A549 (cell line): ENCODE measurements at regions not wholly inside any gene's neighbourhood (a gene's known extent, or its start where the extent isn't known, plus 50 kb on each side); places are given as distances from the start of the nearest gene placed in this dataset.

ENCODE experiments used
- ATAC-seq, 2 experiments: fragments of 200-7000 bp in 1 of 2; fragments of >200 bp in 1 of 2; cut with Nextera tagmentation in 1 of 2; cut with Tn5 transposase in 1 of 2; 3 replicates each; pipeline versions ENCODE4 v1.8.0 to v1.9.1; 2018 to 2020; ENCODE audit warnings: mild to moderate bottlenecking in 1 of 2, moderate library complexity in 1 of 2
- CTCF ChIA-PET: fragments of 300-600 bp; sonication (Branson Sonifier 250); formaldehyde crosslinking; extraction: SDS; loops from one replicate; lab custom pipeline; 2021; ENCODE audit warnings: antibody characterized with exemption, inconsistent platforms; lab: Yijun Ruan, JAX
- POLR2A ChIA-PET: fragments of 350-600 bp; formaldehyde crosslinking; extraction: SDS; loops from one replicate; lab custom pipeline; 2021; ENCODE audit warnings: antibody characterized with exemption, inconsistent platforms; lab: Yijun Ruan, JAX
- DNase-seq, 2 experiments: peaks; one replicate each; pipeline versions ENCODE4 v3.0.0 to v3.0.0-alpha.2; 2011 to 2016; ENCODE audit warnings: low read depth in 1 of 2, low spot score in 1 of 2
- FAIRE-seq: peaks from 2 replicates; lab custom pipeline; 2011; peaks lifted over from hg19 to GRCh38; lab: Jason Lieb, UNC
- H3K27ac ChIP-seq, 2 experiments: fragments of >200 bp; sonication (Bioruptor Twin); formaldehyde crosslinking; 3 replicates each; pipeline ENCODE4 v1.5.1; 2016 to 2017
- H3K4me1 ChIP-seq: fragments of >200 bp; sonication (Bioruptor Twin); formaldehyde crosslinking; 3 replicates; pipeline ENCODE4 v1.6.1; 2016
- H3K4me2 ChIP-seq: fragments of >200 bp; sonication (Bioruptor Twin); formaldehyde crosslinking; 3 replicates; pipeline ENCODE4 v1.6.1; 2016
- H3K4me3 ChIP-seq: fragments of >200 bp; sonication (Bioruptor Twin); formaldehyde crosslinking; 3 replicates; pipeline ENCODE4 v1.5.1; 2016
- H3K9me3 ChIP-seq: fragments of >200 bp; sonication (Bioruptor Twin); formaldehyde crosslinking; 3 replicates; pipeline ENCODE4 v1.6.1; 2016
- BHLHE40 ChIP-seq: IDR thresholded peaks from 2 replicates; pipeline ENCODE4 v1.6.1; 2012; ENCODE audit warnings: low read depth, low read length, inconsistent platforms
- CHD2 ChIP-seq: fragments of 150-350 bp; IDR thresholded peaks from 2 replicates; pipeline ENCODE4 v1.6.1; 2014; ENCODE audit warnings: low read length; ENCODE audit not compliant: partially characterized antibody
- EHMT2 ChIP-seq: fragments of 200-600 bp; sonication (generic); IDR thresholded peaks from 2 replicates; pipeline ENCODE4 v1.6.1; 2016; ENCODE audit warnings: antibody characterized with exemption, low read depth, mild to moderate bottlenecking, moderate library complexity
- EP300 ChIP-seq, 2 experiments: fragments of >200 bp; sonication (Bioruptor Twin); formaldehyde crosslinking; IDR thresholded peaks; 2 replicates in 1 of 2; 3 replicates in 1 of 2; pipeline ENCODE4 v1.6.1; 2016 to 2017
- ESRRA ChIP-seq: fragments of 150-350 bp; IDR thresholded peaks from 2 replicates; pipeline ENCODE4 v1.6.1; 2014; ENCODE audit warnings: mild to moderate bottlenecking, low read length, borderline replicate concordance
- FOSB ChIP-seq: fragments of 250-450 bp; sonication (Bioruptor Pico); IDR thresholded peaks from 2 replicates; pipeline ENCODE4 v1.5.0; 2020; ENCODE audit warnings: mild to moderate bottlenecking, moderate library complexity
- FOSL2 ChIP-seq, 2 experiments: fragments of 450-650 bp in 1 of 2; fragments of >200 bp in 1 of 2; sonication (Bioruptor Twin) in 1 of 2; formaldehyde crosslinking; IDR thresholded peaks; 2 replicates each; pipeline versions ENCODE4 v1.5.0 to v1.6.1; 2016 to 2020; ENCODE audit warnings: mild to moderate bottlenecking in 1 of 2, moderate library complexity in 1 of 2
- FOXS1 ChIP-seq: fragments of 250-450 bp; sonication (Bioruptor Pico); IDR thresholded peaks from 2 replicates; pipeline ENCODE4 v1.5.0; 2020; ENCODE audit warnings: mild to moderate bottlenecking, moderate library complexity
- GATA3 ChIP-seq: IDR thresholded peaks from 2 replicates; pipeline ENCODE4 v1.6.1; 2012; ENCODE audit warnings: borderline replicate concordance
- HEYL ChIP-seq: fragments of 250-450 bp; sonication (Bioruptor Pico); IDR thresholded peaks from 2 replicates; pipeline ENCODE4 v1.8.0; 2021; ENCODE audit warnings: mild to moderate bottlenecking, moderate library complexity
- JUNB ChIP-seq: fragments of >200 bp; sonication (Bioruptor Twin); formaldehyde crosslinking; IDR thresholded peaks from 2 replicates; pipeline ENCODE4 v1.6.1; 2016
- KDM1A ChIP-seq: fragments of 200-600 bp; sonication (generic); IDR thresholded peaks from 2 replicates; pipeline ENCODE4 v1.6.1; 2016; ENCODE audit warnings: low read depth, mild to moderate bottlenecking
- NFE2L2 ChIP-seq: fragments of 150-350 bp; conservative IDR thresholded peaks from 2 replicates; pipeline ENCODE4 v1.6.1; 2014; ENCODE audit warnings: low read length
- PHF8 ChIP-seq: fragments of 200-600 bp; sonication (generic); IDR thresholded peaks from 2 replicates; pipeline ENCODE4 v1.6.1; 2016; ENCODE audit warnings: low read depth, mild to moderate bottlenecking, antibody characterized with exemption, moderate library complexity, borderline replicate concordance
- POLR2A ChIP-seq: IDR thresholded peaks from 2 replicates; pipeline ENCODE4 v1.6.1; 2012; ENCODE audit warnings: mild to moderate bottlenecking, low read length
- POLR2AphosphoS2 ChIP-seq: conservative IDR thresholded peaks from 2 replicates; pipeline ENCODE4 v1.6.1; 2012; ENCODE audit warnings: low read length, improper control_type of control experiment, inconsistent platforms
- RAD21 ChIP-seq, 2 experiments: fragments of >200 bp in 1 of 2; sonication (Bioruptor Twin) in 1 of 2; formaldehyde crosslinking in 1 of 2; IDR thresholded peaks in 1 of 2; conservative IDR thresholded peaks in 1 of 2; 2 replicates in 1 of 2; 3 replicates in 1 of 2; pipeline ENCODE4 v1.6.1; 2012 to 2018; ENCODE audit warnings: inconsistent platforms in 1 of 2
- RFX5 ChIP-seq: fragments of 450-650 bp; IDR thresholded peaks from 2 replicates; pipeline ENCODE4 v1.7.1; 2014; ENCODE audit warnings: antibody characterized with exemption, mild to moderate bottlenecking, moderate library complexity
- RNF2 ChIP-seq: fragments of 200-600 bp; sonication (generic); IDR thresholded peaks from 2 replicates; pipeline ENCODE4 v1.6.1; 2016; ENCODE audit warnings: low read depth, mild to moderate bottlenecking, antibody characterized with exemption, moderate library complexity, borderline replicate concordance
- SMC3 ChIP-seq: fragments of >200 bp; sonication (Bioruptor Twin); formaldehyde crosslinking; IDR thresholded peaks from 3 replicates; pipeline ENCODE4 v1.6.1; 2018; ENCODE audit warnings: inconsistent platforms
- TFCP2L1 ChIP-seq: fragments of 250-450 bp; sonication (Bioruptor Pico); IDR thresholded peaks from 2 replicates; pipeline ENCODE4 v1.5.0; 2021; ENCODE audit warnings: mild to moderate bottlenecking
- ZC3H11A ChIP-seq: fragments of 450-650 bp; IDR thresholded peaks from 2 replicates; pipeline ENCODE4 v1.6.1; 2014; ENCODE audit warnings: antibody characterized with exemption, mild to moderate bottlenecking
- ZNF302 ChIP-seq: fragments of 250-450 bp; sonication (Bioruptor Pico); IDR thresholded peaks from 2 replicates; pipeline ENCODE4 v1.9.0; 2021; ENCODE audit warnings: inconsistent platforms, mild to moderate bottlenecking, moderate library complexity
- WGBS: methylation state at CpG from one replicate; pipeline ENCODE4 v1.1.6; 2017; ENCODE audit errors: missing lambda C conversion rate; 5-methylcytosine and 5-hydroxymethylcytosine counted together
- TF ChIP-seq, protein P1 (sequence below): fragments of 250-450 bp; sonication (Bioruptor Pico); IDR thresholded peaks from 2 replicates; pipeline ENCODE4 v1.5.0; 2021; ENCODE audit warnings: mild to moderate bottlenecking, moderate library complexity, borderline replicate concordance
- TF ChIP-seq, protein P2 (sequence below): fragments of >200 bp; sonication (Bioruptor Twin); formaldehyde crosslinking; IDR thresholded peaks from 3 replicates; pipeline ENCODE4 v1.6.1; 2016
- TF ChIP-seq, protein P3 (sequence below): IDR thresholded peaks from 2 replicates; pipeline ENCODE4 v1.6.1; 2012
- TF ChIP-seq, protein P4 (sequence below): fragments of 250-450 bp; sonication (Bioruptor Pico); IDR thresholded peaks from 2 replicates; pipeline ENCODE4 v1.5.0; 2020; ENCODE audit warnings: low read depth, mild to moderate bottlenecking, moderate library complexity
- TF ChIP-seq, protein P5 (sequence below): IDR thresholded peaks from 2 replicates; pipeline ENCODE4 v1.6.1; 2012

DNA sequence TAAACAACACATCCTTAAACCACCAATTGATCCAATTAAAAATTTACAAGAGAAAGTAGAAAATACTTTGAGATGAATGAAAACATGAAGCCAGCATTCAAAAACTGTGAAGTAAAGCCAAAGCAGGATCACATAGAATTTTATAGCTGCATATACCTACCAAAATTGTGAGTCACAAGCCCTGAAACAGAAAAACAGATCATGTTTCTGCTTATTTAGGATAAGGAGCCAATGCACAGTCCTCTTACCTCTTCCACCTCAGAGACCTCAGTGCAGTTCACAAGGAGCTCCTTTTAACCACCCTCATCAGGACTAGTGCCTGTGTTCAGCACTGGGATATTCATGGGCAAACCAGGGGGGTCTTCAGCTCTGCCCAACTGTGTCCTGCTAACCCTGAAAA, 386.7 kb downstream of the TECRL start:
- Histone ChIP-seq H3K4me3 (no peak overlapping the region), H3K27ac (no peak overlapping the region), H3K9me3 (no peaks in the 10 kb centered on the region), H3K4me1 (no peaks in the 10 kb centered on the region), H3K4me2 (no peak overlapping the region)
- no peak for FAIRE-seq
- ChIA-PET POLR2A (no interaction called here), CTCF (no interaction called here)
- DNase-seq = no peak
- no peak for ATAC-seq
- TF ChIP-seq HEYL (CRISPR knock-in tag) (no peak), FOSB (CRISPR knock-in tag) (no peak), KDM1A (no peak), ESRRA (no peak)
- TF ChIP-seq, protein P1, sequence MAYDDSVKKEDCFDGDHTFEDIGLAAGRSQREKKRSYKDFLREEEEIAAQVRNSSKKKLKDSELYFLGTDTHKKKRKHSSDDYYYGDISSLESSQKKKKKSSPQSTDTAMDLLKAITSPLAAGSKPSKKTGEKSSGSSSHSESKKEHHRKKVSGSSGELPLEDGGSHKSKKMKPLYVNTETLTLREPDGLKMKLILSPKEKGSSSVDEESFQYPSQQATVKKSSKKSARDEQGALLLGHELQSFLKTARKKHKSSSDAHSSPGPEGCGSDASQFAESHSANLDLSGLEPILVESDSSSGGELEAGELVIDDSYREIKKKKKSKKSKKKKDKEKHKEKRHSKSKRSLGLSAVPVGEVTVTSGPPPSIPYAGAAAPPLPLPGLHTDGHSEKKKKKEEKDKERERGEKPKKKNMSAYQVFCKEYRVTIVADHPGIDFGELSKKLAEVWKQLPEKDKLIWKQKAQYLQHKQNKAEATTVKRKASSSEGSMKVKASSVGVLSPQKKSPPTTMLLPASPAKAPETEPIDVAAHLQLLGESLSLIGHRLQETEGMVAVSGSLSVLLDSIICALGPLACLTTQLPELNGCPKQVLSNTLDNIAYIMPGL (CRISPR knock-in tag) = no peak

DNA sequence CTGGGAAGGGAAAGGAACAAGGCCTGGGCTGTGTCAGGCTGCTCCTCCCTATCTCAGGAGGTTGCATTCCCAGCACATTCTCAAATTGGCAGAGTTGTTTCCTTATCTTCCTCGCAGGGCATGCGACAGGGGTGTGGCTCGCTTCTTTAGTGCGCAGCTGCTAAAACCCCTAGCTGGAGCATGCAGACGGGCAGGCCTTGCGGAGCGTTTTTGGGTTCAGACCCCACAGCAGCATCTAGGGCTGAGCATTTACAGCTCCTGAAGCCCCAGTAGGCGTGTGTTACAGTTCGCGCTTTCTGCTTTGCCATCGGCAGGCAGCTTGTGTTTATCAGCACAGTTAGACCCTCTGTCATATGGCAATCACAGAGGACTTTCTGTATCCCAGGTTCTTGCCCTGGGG, 392.4 kb downstream of the TECRL start:
- no peak overlapping the region for H3K27ac ChIP-seq
- H3K4me1 ChIP-seq = no peaks in the 10 kb centered on the region
- ChIA-PET POLR2A (no interaction called here), CTCF (no interaction called here)
- no peak overlapping the region for H3K4me3 ChIP-seq
- no peaks in the 10 kb centered on the region for H3K9me3 ChIP-seq
- no peak for FAIRE-seq
- no peak for ATAC-seq
- no peak for TF ChIP-seq BHLHE40
- no peak for TF ChIP-seq POLR2AphosphoS2
- no peak for TF ChIP-seq TFCP2L1 (CRISPR knock-in tag)
- TF ChIP-seq, protein P2, sequence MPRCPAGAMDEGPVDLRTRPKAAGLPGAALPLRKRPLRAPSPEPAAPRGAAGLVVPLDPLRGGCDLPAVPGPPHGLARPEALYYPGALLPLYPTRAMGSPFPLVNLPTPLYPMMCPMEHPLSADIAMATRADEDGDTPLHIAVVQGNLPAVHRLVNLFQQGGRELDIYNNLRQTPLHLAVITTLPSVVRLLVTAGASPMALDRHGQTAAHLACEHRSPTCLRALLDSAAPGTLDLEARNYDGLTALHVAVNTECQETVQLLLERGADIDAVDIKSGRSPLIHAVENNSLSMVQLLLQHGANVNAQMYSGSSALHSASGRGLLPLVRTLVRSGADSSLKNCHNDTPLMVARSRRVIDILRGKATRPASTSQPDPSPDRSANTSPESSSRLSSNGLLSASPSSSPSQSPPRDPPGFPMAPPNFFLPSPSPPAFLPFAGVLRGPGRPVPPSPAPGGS = no peak
- no peak for TF ChIP-seq SMC3
- TF ChIP-seq EP300 (IDR thresholded peaks at IDR 0.05) = no peak
- TF ChIP-seq, protein P3, sequence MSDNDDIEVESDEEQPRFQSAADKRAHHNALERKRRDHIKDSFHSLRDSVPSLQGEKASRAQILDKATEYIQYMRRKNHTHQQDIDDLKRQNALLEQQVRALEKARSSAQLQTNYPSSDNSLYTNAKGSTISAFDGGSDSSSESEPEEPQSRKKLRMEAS = no peak
- TF ChIP-seq, protein P4, sequence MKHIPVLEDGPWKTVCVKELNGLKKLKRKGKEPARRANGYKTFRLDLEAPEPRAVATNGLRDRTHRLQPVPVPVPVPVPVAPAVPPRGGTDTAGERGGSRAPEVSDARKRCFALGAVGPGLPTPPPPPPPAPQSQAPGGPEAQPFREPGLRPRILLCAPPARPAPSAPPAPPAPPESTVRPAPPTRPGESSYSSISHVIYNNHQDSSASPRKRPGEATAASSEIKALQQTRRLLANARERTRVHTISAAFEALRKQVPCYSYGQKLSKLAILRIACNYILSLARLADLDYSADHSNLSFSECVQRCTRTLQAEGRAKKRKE (CRISPR knock-in tag) = no peak
- TF ChIP-seq, protein P1 (CRISPR knock-in tag) = no peak
- TF ChIP-seq JUNB = no peak
- TF ChIP-seq GATA3 = no peak
- TF ChIP-seq POLR2A = no peak
- TF ChIP-seq RAD21 (conservative IDR thresholded peaks at IDR 0.05 in 1 of 2, IDR thresholded peaks at IDR 0.05 in 1 of 2) = no peak
- no peak for TF ChIP-seq RNF2
- no peak for TF ChIP-seq NFE2L2
- DNase-seq = no peak
- H3K4me2 ChIP-seq = no peak overlapping the region
- WGBS = 20% methylated on average over 1 of the region's 11 CpGs

DNA sequence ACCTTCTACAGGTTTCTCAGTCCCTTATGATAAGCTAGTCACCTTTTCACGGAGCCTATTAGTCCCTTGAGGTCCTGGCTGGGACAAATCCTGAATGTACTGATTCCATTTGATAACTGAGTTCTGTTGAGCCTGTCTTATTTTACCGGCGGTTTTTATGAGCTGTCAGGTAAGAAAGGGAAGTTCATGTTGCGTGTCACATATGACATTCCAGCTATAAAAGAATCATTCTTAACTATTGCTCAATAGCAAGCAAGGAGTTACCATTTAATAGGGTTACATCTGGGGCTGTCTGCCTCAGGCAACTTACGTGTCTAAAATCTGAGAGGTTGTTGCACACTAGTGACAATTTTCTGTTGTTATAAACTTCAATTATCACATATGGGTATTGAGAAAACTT, 394.6 kb downstream of the TECRL start:
- no peak for FAIRE-seq
- Histone ChIP-seq H3K4me1 (no peaks in the 10 kb centered on the region), H3K9me3 (no peaks in the 10 kb centered on the region), H3K4me3 (no peak overlapping the region), H3K27ac (no peak overlapping the region), H3K4me2 (no peak overlapping the region)
- WGBS = 27% methylated on average over 5 of the region's 5 CpGs
- no peak for ATAC-seq
- POLR2A ChIA-PET = no interaction called here
- CTCF ChIA-PET = interaction anchor here (0.7 kb wide), 1 partner anchor 661 kb away, joined by 3 read pairs; no protein-coding TSS in a partner anchor
- TF ChIP-seq, protein P2 = no peak
- TF ChIP-seq FOXS1 (no peak), BHLHE40 (no peak), EHMT2 (no peak), ZNF302 (CRISPR knock-in tag) (no peak), FOSL2 (IDR thresholded peaks at IDR 0.05) (no peak), FOSL2 (CRISPR knock-in tag; IDR thresholded peaks at IDR 0.05) (no peak), HEYL (CRISPR knock-in tag) (no peak), ZC3H11A (no peak), RFX5 (no peak), ESRRA (no peak), PHF8 (no peak), CHD2 (no peak)
- TF ChIP-seq, protein P5, sequence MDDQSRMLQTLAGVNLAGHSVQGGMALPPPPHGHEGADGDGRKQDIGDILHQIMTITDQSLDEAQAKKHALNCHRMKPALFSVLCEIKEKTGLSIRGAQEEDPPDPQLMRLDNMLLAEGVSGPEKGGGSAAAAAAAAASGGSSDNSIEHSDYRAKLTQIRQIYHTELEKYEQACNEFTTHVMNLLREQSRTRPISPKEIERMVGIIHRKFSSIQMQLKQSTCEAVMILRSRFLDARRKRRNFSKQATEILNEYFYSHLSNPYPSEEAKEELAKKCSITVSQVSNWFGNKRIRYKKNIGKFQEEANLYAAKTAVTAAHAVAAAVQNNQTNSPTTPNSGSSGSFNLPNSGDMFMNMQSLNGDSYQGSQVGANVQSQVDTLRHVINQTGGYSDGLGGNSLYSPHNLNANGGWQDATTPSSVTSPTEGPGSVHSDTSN = no peak
- DNase-seq = no peak
